ENCODE measurements at regions not wholly inside any gene's neighbourhood (a gene's known extent, or its start where the extent isn't known, plus 50 kb on each side); places are given as distances from the start of the nearest gene placed in this dataset.

DNA sequence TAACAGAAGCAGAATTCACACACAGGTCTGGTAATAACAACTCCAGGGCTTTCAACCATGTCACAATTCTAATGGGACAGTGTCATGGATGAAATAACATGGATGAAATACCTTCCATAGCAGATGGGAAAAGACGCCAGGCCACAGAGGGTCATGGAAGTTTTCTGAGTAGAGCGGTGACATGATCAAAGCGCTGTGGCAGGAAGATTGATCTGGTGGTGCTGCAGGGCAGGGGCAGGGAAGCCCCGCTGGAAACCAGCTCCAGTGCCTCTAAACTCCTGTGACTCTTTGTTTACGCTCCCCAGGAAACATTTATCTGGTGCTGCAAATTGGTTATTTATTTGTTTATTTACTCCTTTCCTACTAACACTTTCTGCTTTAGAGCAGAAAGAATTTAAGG, 108.3 kb upstream of the HMGA2 start:
- Mint-ChIP-seq H3K36me3 (no peaks in the 10 kb centered on the region), H3K4me3 (no peak overlapping the region), H3K4me1 (ENCODE audit: unreplicated experiment) (peaks cover 51% of the 10 kb centered on the region), H3K27me3 (peaks cover 9% of the 10 kb centered on the region), H3K9me3 (no peaks in the 10 kb centered on the region), H3K27ac (no peak overlapping the region)
- TF ChIP-seq, protein P1, sequence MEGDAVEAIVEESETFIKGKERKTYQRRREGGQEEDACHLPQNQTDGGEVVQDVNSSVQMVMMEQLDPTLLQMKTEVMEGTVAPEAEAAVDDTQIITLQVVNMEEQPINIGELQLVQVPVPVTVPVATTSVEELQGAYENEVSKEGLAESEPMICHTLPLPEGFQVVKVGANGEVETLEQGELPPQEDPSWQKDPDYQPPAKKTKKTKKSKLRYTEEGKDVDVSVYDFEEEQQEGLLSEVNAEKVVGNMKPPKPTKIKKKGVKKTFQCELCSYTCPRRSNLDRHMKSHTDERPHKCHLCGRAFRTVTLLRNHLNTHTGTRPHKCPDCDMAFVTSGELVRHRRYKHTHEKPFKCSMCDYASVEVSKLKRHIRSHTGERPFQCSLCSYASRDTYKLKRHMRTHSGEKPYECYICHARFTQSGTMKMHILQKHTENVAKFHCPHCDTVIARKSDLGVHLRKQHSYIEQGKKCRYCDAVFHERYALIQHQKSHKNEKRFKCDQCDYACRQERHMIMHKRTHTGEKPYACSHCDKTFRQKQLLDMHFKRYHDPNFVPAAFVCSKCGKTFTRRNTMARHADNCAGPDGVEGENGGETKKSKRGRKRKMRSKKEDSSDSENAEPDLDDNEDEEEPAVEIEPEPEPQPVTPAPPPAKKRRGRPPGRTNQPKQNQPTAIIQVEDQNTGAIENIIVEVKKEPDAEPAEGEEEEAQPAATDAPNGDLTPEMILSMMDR (conservative IDR thresholded peaks at IDR 0.05), result no peak
- DNase-seq (ENCODE audit: extremely low spot score, unreplicated experiment), result no peak

DNA sequence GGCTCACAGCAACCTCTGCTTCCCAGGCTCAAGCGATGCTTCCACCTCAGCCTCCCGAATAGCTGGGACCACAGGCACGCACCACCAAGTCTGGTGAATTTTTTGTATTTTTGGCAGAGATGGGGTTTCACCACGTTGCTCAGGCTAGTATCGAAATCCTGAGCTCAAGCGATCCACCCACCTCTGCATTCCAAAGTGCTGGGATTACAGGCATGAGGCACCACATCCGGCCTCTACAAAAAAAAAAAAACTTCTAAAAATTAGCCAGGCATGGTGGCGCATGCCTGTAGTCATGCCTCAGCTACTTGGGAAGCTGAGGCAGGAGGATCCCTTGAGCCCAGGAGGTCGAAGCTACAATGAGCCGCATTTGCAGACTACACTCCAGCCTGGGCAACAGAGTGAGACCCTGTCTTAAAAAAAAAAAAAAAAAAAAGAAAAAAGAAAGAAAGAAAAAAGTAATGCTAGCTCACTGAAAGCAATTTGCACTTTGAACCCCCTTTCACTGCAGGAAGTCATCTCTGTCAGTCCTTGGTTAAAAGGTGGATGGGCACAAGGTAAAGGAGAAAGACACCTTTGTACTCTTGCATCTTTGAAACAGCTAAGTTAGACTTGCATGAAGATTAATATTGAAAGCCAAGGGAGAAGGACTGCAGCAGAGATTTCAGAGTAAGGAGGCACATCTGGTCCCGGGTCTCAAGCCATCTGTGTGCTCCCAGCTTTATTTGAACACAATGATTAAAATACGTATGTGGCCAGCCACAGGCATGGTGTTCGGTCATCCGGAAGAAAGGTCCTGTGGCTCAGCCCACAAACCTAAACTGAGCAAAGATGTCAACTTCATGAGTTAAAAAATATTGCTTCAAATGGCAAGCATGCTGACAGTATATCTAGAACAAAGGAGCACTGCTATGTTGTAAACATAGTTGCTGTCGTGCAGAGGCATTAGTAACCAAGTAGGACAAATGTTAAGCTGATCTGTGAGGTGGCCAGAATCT, 103.8 kb upstream of the HMGA2 start:
- no peak overlapping the region for H3K27ac Mint-ChIP-seq
- TF ChIP-seq, protein P1 (conservative IDR thresholded peaks at IDR 0.05), result no peak
- H3K27me3 Mint-ChIP-seq, result peaks cover 27% of the 10 kb centered on the region

DNA sequence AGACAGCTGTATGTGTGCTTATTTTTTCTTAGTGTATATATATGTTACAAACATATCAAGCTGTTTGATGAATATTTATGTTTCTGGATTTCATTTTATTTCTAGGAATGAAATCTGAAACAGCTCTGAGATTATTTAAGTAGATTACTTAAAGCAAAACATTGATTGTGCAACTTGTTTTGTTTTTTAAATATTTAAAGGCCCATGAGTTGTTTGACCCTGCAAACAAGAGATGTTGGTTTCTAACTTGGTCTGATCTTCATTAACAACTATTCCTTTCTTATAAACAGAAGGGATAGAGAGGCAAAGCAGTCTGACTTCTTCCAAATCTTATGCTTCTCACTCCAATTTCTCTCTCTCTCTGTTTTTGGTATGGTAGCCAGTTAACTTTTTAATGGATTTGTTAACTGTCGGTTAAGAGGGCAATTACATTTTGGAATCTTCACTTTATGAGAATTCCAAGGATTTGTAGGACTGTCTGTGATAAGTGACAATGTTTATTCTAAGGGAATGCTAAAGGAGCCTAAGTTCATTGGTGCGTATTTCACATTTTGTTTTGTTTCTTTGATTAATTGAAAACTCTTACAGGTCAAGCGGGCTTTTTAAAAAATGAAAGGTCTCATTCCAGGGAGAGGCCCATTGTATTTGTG, 102.6 kb upstream of the HMGA2 start:
- no peak for DNase-seq (ENCODE audit: extremely low spot score, unreplicated experiment)
- Mint-ChIP-seq H3K9me3 (no peaks in the 10 kb centered on the region), H3K36me3 (no peaks in the 10 kb centered on the region), H3K4me3 (no peak overlapping the region), H3K4me1 (ENCODE audit: unreplicated experiment) (peaks cover 38% of the 10 kb centered on the region), H3K27ac (no peak overlapping the region), H3K27me3 (peaks cover 31% of the 10 kb centered on the region)
- TF ChIP-seq, protein P1 (conservative IDR thresholded peaks at IDR 0.05), result no peak

More for the DNA sequence above, 103.8 kb upstream of the HMGA2 start:
- no peak for DNase-seq (ENCODE audit: extremely low spot score, unreplicated experiment)
- H3K4me1 Mint-ChIP-seq (ENCODE audit: unreplicated experiment), result peaks cover 50% of the 10 kb centered on the region
- no peaks in the 10 kb centered on the region for H3K9me3 Mint-ChIP-seq
- no peaks in the 10 kb centered on the region for H3K36me3 Mint-ChIP-seq
- H3K4me3 Mint-ChIP-seq, result no peak overlapping the region

DNA sequence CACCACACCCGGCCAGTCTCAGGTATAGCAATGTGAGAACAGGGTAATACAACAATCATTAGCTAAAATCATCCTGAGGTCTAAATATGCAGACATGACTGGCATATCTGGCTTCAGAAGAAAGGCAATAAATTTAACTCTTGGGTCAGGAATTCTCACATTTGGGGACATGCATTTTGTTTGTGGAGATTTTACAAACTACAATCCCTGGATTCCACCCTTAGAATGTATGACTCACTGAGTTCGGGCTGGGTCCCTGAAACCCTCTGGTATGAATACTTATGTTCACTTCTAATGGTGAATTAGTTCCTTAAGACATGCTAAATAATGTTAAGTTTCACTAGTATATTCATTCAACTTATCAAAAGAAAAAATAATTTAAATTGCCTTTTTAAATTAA, 98.9 kb upstream of the HMGA2 start:
- TF ChIP-seq, protein P1 (conservative IDR thresholded peaks at IDR 0.05), result no peak
- Mint-ChIP-seq H3K36me3 (no peaks in the 10 kb centered on the region), H3K9me3 (peaks cover 4% of the 10 kb centered on the region), H3K4me3 (no peak overlapping the region), H3K27me3 (peaks cover 55% of the 10 kb centered on the region), H3K27ac (no peak overlapping the region), H3K4me1 (ENCODE audit: unreplicated experiment) (peaks cover 38% of the 10 kb centered on the region)
- DNase-seq (ENCODE audit: extremely low spot score, unreplicated experiment), result no peak

DNA sequence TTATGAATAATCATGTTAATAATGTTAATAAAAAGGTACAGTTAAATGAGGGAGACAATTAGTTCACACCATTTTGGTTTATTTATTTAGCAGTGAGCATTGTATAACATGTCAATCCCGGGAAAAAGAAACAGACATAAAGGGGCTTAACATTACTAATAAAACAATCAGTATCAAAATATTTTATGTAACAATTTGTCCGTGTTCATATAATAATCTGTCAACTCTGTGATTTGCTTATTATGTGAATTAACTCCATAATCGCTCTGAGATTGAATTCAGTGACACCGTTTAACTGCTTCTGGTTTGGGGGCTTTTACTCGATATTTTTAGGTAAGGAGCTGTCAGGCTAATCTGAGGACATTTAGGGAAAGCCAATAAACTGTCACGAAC, 95.8 kb upstream of the HMGA2 start:
- peaks cover 30% of the 10 kb centered on the region for H3K4me1 Mint-ChIP-seq (ENCODE audit: unreplicated experiment)
- H3K36me3 Mint-ChIP-seq, result no peaks in the 10 kb centered on the region
- DNase-seq (ENCODE audit: extremely low spot score, unreplicated experiment), result no peak
- H3K27me3 Mint-ChIP-seq, result peaks cover 52% of the 10 kb centered on the region
- peak overlapping the region; percentile 89 for H3K4me3 Mint-ChIP-seq
- TF ChIP-seq, protein P1 (conservative IDR thresholded peaks at IDR 0.05), result no peak
- H3K9me3 Mint-ChIP-seq, result peaks cover 4% of the 10 kb centered on the region
- peak overlapping the region; percentile 74 for H3K27ac Mint-ChIP-seq

Measured in type B pancreatic cell (in vitro differentiated cells).